ENCODE measurements at regions not wholly inside any gene's neighbourhood (a gene's known extent, or its start where the extent isn't known, plus 50 kb on each side); places are given as distances from the start of the nearest gene placed in this dataset.
A peak's percentile ranks its signal among the peaks of the same experiment; 100 is the strongest.

- DNase-seq = no peak
Measured at GRCh38 chr3:156620901-156621300, 53.5 kb upstream of the TIPARP start.

- DNase-seq = peak; percentile 70
Measured at GRCh38 chr3:156620260-156620659, 54.1 kb upstream of the TIPARP start.

GRCh38 chr3:156619376-156619775, 55.0 kb upstream of the TIPARP start:
- DNase-seq = no peak

GRCh38 chr3:156617781-156618180, 56.6 kb upstream of the TIPARP start:
- DNase-seq = no peak

DNA sequence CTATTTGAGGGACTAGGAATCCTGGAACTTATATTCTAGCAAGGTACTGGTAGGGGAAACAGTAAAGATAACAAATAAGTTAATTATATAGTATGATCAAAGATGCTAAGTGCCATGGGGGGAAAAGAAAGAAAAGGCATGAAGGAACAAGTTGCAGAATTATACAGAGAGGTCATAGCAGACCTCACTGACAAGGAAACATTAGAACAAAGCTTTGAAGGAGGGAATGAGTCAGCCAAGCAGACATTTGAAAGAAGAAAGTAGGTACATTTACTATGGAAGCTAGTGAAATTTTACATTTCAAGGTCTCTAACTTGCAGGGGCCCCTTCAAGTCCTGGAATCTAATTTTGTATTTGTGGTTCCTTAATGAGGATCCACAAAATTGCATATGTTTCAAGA, 57.2 kb upstream of the TIPARP start:
- DNase-seq = no peak

GRCh38 chr3:156615592-156616173, 58.7 kb upstream of the TIPARP start:
- no peak for DNase-seq

DNA sequence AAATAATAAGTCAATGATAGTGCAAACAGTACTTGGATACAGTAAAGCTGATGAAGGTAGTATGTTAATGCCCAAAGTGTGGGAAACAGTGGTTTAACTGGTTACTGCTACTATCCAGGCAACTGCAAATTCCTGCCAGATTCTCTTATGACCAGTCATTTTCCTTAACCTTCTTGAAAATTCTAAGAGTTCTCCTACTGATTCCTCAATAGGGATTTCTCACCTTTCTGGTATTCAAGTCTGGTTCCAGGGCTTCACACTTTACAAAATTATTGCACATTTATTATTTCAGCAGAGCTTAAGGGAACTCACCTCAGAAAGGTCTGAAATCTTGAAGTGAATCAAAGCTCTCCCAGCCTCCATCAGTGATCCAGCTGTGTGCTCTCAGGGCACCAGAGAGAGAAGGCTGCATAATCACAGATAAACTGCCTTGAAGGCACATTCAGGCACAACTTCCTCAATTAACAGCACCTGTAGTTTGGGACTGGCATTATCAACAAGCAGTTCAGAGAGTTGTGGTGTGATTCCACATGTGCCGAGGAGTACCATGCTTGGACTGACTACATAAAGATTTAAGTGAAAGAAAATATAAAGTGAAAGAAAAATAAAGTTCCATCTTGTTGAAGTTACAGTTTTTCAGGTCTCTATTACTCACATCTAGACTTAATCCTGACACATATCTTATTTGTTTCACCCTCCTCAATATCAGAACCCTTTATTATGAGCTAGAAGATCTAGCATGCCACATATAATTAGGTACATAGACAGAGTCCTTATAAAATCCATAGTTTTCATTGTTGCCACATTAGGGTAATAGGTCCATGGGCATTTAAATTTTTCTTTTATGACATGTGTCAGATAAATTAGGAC, 59.5 kb upstream of the TIPARP start:
- no peak for DNase-seq

GRCh38 chr3:156612903-156613302, 58.0 kb upstream of the SSR3 start:
- no peak for DNase-seq

DNA sequence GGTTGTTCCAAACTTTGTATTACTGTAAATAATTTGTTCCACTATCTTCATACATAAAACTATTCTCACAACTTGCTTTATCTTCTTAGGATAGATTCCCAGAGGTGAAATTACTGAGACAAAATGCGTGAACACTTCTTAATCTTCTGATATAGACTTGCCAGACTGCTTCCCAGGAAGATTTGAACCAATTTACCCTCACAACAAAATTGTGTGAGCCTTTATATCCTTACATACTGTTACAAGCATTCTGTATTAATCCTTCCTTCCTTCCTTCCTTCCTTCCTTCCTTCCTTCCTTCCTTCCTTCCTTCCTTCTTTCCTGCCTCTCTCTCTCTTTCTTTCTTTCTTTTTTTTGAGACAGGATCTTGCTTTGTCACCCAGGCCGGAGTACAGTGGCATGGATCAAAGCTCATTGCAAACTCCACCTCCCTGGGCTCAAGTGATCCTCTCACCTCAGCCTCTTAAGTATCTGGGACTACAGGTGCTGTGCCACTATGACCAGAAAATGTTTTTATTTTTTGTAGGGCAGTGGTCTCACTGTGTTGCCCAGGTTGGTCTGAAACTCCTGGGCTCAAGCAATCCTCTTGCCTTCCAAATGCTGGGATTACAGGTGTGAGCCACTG, 57.1 kb upstream of the SSR3 start:
- peak; percentile 48 for DNase-seq

GRCh38 chr3:156610154-156610553, 55.2 kb upstream of the SSR3 start:
- DNase-seq = no peak

- DNase-seq = no peak
Measured at GRCh38 chr3:156609546-156609945, 54.6 kb upstream of the SSR3 start.

DNA sequence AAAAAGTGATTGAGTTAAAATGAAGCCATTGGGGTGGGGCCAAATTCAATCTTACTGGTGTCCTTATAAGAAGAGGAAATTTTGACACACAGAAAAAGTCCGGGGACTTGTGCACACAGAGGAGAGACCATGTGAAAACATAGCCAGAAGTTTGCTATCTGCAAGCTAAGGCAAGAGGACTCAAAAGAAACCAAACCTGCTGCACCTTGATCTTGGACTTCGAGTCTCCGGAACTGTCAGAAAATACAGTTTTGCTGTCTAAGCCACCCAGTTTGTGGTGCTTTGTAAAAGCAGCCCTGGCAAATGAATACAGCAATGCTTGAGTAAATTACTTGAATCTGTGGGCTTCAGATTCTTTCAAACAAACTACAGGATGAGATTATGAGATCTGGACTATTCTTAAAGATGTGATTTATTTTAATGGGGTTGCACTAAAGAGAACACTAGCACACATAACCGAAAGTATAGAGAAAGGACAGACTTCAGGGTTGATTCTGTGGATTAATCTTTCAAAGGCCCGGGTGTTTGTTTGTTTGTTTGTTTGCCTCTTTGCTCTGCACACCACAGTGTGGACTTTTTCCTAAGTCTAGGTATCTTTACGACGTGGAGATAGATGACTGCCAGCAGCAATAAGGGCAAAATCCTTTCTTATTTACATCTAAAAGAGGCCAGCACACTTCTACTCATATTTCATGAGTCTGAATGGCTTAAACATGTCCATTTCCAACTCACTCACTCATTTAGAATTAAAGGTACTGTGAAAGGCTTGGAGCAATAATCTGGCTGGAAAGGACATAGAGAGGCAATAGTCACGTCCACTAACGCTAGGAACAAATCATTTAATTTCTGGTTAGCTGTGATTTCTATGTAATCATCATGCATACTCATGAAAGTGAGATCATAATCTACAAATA, 53.9 kb upstream of the SSR3 start:
- DNase-seq = no peak

- no peak for DNase-seq
Measured at GRCh38 chr3:156606729-156607128, 51.8 kb upstream of the SSR3 start.

GRCh38 chr3:156605686-156606605, 51.0 kb upstream of the SSR3 start:
- DNase-seq = no peak

DNA sequence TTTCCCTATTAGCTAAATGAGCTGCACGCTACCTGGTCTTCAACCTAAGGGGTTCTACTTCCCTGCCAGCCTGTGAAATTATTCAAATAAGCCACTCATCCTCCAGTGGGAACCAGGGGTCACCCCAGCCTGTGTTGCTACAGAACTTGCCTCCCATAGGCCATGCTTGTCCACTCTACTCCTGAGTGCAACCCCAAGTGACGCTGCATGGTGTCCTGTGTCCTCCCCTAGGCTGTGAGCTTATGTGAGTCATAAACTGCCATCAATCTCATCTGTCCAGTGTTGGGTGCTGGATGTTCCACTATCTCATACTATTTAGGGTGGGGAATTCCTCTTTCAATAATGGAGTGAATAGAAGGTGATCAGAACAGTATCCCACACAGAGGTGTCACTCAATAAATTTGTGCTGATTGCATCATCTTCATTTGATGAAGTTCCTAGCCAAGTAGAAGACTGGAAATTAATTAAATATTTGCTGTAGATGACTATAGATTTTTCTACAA, 49.8 kb upstream of the SSR3 start:
- no peak for DNase-seq

Data from NCI-H510A (cell line).